ENCODE measurements at regions not wholly inside any gene's neighbourhood (a gene's known extent, or its start where the extent isn't known, plus 50 kb on each side); places are given as distances from the start of the nearest gene placed in this dataset.

GRCh38 chr2:133982256-133982655, 271.6 kb upstream of the MGAT5 start:
- TF ChIP-seq, protein P1, sequence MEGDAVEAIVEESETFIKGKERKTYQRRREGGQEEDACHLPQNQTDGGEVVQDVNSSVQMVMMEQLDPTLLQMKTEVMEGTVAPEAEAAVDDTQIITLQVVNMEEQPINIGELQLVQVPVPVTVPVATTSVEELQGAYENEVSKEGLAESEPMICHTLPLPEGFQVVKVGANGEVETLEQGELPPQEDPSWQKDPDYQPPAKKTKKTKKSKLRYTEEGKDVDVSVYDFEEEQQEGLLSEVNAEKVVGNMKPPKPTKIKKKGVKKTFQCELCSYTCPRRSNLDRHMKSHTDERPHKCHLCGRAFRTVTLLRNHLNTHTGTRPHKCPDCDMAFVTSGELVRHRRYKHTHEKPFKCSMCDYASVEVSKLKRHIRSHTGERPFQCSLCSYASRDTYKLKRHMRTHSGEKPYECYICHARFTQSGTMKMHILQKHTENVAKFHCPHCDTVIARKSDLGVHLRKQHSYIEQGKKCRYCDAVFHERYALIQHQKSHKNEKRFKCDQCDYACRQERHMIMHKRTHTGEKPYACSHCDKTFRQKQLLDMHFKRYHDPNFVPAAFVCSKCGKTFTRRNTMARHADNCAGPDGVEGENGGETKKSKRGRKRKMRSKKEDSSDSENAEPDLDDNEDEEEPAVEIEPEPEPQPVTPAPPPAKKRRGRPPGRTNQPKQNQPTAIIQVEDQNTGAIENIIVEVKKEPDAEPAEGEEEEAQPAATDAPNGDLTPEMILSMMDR (IDR thresholded peaks at IDR 0.05): no peak
- no peak for TF ChIP-seq POLR2A (IDR thresholded peaks at IDR 0.05)
